ENCODE measurements at regions not wholly inside any gene's neighbourhood (a gene's known extent, or its start where the extent isn't known, plus 50 kb on each side); places are given as distances from the start of the nearest gene placed in this dataset.
A peak's percentile ranks its signal among the peaks of the same experiment; 100 is the strongest.
"Not testable (repeated sequence)": the region's sequence is repeated elsewhere in the genome, so short reads cannot be mapped to it uniquely, and the experiment has no call there.

DNA sequence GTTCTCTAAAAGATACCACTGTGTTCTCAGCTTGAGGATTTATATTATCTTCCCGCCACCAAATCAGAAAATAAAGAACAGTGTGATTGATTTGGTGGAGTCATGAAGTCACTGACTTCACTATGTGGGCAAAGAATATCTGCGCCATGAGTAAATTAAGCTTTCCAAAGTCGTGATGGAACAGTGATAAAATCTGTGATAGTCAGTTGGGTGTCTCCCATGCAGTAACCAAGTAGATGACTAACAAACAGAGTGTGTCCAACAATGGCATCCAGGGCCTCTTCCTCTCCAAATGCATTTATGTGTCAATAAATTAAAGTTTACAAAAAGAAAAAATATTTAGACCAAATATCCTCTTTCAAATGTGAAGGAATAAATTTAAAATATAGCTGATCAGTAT lies 87.0 kb upstream of the DST start:
- H3K4me1 ChIP-seq: peaks cover 42 to 74% (median 64%) of the 10 kb centered on the region in 4 donors
- no peaks in the 10 kb centered on the region for H3K27me3 ChIP-seq
- TF ChIP-seq POLR2A (IDR thresholded peaks at IDR 0.05; ENCODE audit: low read depth) (no peak), POLR2AphosphoS5 (IDR thresholded peaks at IDR 0.05) (no peak), EP300 (IDR thresholded peaks at IDR 0.05) (no peak)
- TF ChIP-seq, protein P1, sequence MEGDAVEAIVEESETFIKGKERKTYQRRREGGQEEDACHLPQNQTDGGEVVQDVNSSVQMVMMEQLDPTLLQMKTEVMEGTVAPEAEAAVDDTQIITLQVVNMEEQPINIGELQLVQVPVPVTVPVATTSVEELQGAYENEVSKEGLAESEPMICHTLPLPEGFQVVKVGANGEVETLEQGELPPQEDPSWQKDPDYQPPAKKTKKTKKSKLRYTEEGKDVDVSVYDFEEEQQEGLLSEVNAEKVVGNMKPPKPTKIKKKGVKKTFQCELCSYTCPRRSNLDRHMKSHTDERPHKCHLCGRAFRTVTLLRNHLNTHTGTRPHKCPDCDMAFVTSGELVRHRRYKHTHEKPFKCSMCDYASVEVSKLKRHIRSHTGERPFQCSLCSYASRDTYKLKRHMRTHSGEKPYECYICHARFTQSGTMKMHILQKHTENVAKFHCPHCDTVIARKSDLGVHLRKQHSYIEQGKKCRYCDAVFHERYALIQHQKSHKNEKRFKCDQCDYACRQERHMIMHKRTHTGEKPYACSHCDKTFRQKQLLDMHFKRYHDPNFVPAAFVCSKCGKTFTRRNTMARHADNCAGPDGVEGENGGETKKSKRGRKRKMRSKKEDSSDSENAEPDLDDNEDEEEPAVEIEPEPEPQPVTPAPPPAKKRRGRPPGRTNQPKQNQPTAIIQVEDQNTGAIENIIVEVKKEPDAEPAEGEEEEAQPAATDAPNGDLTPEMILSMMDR (IDR thresholded peaks at IDR 0.05): no peak
- no peak for DNase-seq (ENCODE audit: extremely low spot score)
- H3K27ac ChIP-seq (replicated peaks in 1 of 4): peak overlapping the region in 2 of 4 donors; percentile 12 to 25
- no peaks in the 10 kb centered on the region for H3K9me3 ChIP-seq
- no peak overlapping the region for H3K4me3 ChIP-seq
- no peaks in the 10 kb centered on the region for H3K36me3 ChIP-seq
- 74% methylated on average over 3 of the region's 3 CpGs for WGBS
- intact Hi-C loops (cut with DNase I): no loop called here

DNA sequence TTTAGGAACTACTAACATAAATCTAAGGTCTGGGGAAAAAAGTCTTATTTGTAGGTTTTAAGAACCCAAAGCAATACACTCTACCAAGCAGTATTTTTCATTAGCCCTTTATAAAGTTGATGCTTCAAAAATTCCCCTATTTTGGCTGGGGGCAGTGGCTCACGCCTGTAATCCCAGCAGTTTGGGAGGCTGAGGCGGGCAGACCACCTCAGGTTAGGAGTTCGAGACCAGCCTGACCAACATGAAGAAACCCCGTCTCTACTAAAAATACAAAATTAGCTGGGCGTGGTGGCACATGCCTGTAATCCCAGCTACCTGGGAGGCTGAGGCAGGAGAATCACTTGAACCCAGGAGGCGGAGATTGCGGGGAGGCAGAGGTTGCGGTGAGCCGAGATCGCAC lies 86.5 kb upstream of the DST start:
- H3K4me1 ChIP-seq: peaks cover 47 to 75% (median 69%) of the 10 kb centered on the region in 4 donors
- H3K9me3 ChIP-seq; intact Hi-C loops (cut with DNase I); H3K27me3 ChIP-seq; H3K27ac ChIP-seq (replicated peaks in 1 of 4); H3K4me3 ChIP-seq; H3K36me3 ChIP-seq; DNase-seq (ENCODE audit: extremely low spot score): not testable (repeated sequence)
- 97% methylated on average over 10 of the region's 10 CpGs for WGBS

DNA sequence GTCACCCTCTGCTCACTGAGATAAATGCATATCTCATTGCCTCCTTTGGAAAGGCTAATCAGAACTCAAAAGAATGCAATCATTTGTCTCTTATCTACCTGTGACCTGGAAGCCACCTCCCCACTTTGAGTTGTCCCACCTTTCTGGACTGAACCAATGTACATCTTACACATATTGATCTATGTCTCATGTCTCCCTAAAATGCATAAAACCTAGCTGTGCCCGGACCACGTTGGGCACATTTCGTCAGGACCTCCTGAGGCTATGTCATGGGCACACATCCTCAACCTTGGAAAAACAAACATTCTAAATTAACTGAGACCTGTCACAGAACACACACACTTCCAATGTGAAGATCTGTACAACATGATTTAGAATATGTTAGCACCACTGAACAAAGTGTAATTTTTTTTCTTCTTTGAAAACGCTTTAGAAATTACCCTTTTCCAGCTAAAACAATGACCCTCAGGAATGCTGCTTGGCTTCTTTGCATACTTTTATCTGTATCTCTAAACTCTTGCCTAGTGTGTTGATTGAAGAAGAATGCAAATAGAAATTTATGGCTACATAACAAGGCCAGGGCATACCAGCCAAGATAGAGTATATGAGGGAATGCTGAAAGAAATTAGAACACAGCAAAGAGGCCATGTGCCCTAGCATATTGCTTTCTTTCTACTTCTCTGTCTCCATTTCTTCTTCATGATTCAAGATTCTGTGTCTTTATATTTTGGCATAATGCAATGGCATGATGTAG lies 84.6 kb upstream of the DST start:
- no peak for DNase-seq (ENCODE audit: extremely low spot score)
- peak overlapping the region in 2 of 4 donors; percentile 1 for H3K27ac ChIP-seq (replicated peaks in 1 of 4)
- no peaks in the 10 kb centered on the region for H3K27me3 ChIP-seq
- TF ChIP-seq POLR2A (IDR thresholded peaks at IDR 0.05; ENCODE audit: low read depth) (no peak), POLR2AphosphoS5 (IDR thresholded peaks at IDR 0.05) (no peak), EP300 (IDR thresholded peaks at IDR 0.05) (no peak)
- TF ChIP-seq, protein P1 (IDR thresholded peaks at IDR 0.05): no peak
- no peak overlapping the region for H3K4me3 ChIP-seq
- intact Hi-C loops (cut with DNase I): no loop called here
- H3K36me3 ChIP-seq: no peaks in the 10 kb centered on the region
- 73% methylated on average over 4 of the region's 4 CpGs for WGBS
- H3K9me3 ChIP-seq: no peaks in the 10 kb centered on the region
- peaks cover 52 to 74% (median 66%) of the 10 kb centered on the region in 4 donors for H3K4me1 ChIP-seq

DNA sequence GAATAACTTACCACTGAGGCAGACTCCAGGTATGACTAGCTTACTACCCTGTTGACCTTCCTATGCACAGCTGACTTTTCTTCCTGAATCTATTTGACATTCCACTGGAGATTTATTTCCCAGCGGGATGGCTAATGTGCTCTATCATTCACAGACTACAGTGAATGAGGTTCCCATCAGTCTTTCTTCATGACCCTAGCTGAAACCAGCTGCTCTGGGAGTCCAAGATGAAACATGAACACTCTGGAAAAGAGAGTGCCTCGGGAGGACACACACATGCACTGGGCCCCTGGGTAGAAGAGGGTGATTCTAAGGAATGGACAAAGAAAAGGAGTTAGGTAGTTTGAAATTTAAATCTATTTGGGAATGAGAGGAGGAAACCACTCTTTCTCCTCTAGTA lies 82.6 kb upstream of the DST start:
- Histone ChIP-seq H3K27me3 (no peaks in the 10 kb centered on the region), H3K4me1 (peaks cover 40 to 60% (median 51%) of the 10 kb centered on the region in 4 donors), H3K27ac (replicated peaks in 1 of 4) (peak overlapping the region; percentile 25 to 56 (median 46)), H3K9me3 (no peaks in the 10 kb centered on the region), H3K36me3 (no peaks in the 10 kb centered on the region), H3K4me3 (no peak overlapping the region)
- 77% methylated on average over 2 of the region's 2 CpGs for WGBS
- intact Hi-C loops (cut with DNase I): no loop called here
- no peak for TF ChIP-seq POLR2AphosphoS5 (IDR thresholded peaks at IDR 0.05)
- no peak for TF ChIP-seq EP300 (IDR thresholded peaks at IDR 0.05)
- TF ChIP-seq, protein P1 (IDR thresholded peaks at IDR 0.05): no peak
- TF ChIP-seq POLR2A (IDR thresholded peaks at IDR 0.05; ENCODE audit: low read depth): no peak
- DNase-seq (ENCODE audit: extremely low spot score): no peak

DNA sequence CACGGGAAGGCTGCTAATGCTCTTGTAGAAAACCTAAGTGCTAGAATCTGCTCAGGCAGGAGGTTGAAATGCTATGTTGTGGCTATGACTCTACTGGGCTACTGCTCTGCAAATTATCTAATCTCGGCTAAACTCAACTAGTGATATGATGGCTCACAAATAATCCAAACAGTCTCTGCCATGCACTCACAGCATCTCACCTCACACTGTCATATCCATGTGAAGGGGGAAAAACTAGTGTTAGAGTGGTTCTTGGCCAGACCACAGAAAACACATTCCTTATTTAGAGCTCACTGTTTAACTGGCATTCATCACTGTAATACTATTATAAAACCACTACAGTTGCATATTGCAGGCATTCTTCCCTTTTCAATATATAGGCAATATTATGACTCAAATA lies 81.8 kb upstream of the DST start:
- peak overlapping the region; percentile 37 to 57 (median 56) for H3K27ac ChIP-seq (replicated peaks in 1 of 4)
- 47% methylated on average over 2 of the region's 2 CpGs for WGBS

More for the DNA sequence above, 81.8 kb upstream of the DST start:
- Histone ChIP-seq H3K27me3 (no peaks in the 10 kb centered on the region), H3K36me3 (no peaks in the 10 kb centered on the region), H3K4me1 (peaks cover 32 to 55% (median 45%) of the 10 kb centered on the region in 4 donors), H3K4me3 (no peak overlapping the region), H3K9me3 (no peaks in the 10 kb centered on the region)
- intact Hi-C loops (cut with DNase I): no loop called here
- no peak for DNase-seq (ENCODE audit: extremely low spot score)
- TF ChIP-seq EP300 (IDR thresholded peaks at IDR 0.05): no peak
- TF ChIP-seq POLR2A (IDR thresholded peaks at IDR 0.05; ENCODE audit: low read depth): no peak
- TF ChIP-seq, protein P1 (IDR thresholded peaks at IDR 0.05): no peak
- no peak for TF ChIP-seq POLR2AphosphoS5 (IDR thresholded peaks at IDR 0.05)
